Choroid plexus epithelial cell (primary cell): ENCODE measurements at regions not wholly inside any gene's neighbourhood (a gene's known extent, or its start where the extent isn't known, plus 50 kb on each side); places are given as distances from the start of the nearest gene placed in this dataset.

Experiments used
- DNase-seq: peaks from one replicate; pipeline ENCODE4 v3.0.0-alpha.2; 2010; ENCODE audit warnings: low read depth
- H3K4me3 ChIP-seq: 2 replicates; pipeline ENCODE4 v1.5.1; 2011; ENCODE audit warnings: low read depth, mild to moderate bottlenecking, control low read depth, low read length, moderate library complexity
- TF ChIP-seq, protein P1 (sequence below): conservative IDR thresholded peaks from 2 replicates; pipeline ENCODE4 v1.5.1; 2011; ENCODE audit warnings: low read depth, mild to moderate bottlenecking, control low read depth, inconsistent platforms, low read length, moderate library complexity

DNA sequence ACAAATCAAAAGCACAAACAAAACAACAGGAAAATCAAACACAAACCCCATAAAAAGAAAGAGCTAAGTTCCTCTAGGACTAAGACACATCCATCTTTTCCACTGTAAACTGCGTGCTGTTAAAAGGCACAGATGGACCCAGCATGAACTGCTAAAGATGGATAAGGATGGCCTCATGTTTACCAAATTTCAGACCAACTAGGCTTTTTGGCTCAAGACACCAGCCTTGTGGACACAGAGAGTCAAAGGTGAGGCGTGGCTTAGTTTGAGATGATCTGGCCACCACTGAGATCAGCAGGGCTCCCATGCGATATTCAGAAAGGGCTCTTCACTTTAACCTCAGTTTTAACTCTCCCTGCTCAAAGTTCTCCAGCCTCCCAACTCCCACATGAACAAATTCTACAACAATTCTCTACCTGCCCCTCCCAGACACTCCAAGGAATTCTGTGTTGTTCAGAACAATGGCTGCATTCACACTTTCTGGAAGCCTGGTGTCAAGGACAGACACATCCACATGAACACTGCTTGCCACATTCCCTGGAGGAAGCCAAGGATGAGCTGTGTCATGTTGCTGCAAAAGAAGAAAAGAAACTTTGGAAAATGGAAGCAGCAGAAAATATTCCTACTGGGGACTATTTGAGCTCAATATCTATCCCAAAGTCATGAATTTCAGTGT is 198.4 kb upstream of the LRRN1 start:
- no peak overlapping the region for H3K4me3 ChIP-seq
- no peak for DNase-seq
- TF ChIP-seq, protein P1, sequence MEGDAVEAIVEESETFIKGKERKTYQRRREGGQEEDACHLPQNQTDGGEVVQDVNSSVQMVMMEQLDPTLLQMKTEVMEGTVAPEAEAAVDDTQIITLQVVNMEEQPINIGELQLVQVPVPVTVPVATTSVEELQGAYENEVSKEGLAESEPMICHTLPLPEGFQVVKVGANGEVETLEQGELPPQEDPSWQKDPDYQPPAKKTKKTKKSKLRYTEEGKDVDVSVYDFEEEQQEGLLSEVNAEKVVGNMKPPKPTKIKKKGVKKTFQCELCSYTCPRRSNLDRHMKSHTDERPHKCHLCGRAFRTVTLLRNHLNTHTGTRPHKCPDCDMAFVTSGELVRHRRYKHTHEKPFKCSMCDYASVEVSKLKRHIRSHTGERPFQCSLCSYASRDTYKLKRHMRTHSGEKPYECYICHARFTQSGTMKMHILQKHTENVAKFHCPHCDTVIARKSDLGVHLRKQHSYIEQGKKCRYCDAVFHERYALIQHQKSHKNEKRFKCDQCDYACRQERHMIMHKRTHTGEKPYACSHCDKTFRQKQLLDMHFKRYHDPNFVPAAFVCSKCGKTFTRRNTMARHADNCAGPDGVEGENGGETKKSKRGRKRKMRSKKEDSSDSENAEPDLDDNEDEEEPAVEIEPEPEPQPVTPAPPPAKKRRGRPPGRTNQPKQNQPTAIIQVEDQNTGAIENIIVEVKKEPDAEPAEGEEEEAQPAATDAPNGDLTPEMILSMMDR: no peak

DNA sequence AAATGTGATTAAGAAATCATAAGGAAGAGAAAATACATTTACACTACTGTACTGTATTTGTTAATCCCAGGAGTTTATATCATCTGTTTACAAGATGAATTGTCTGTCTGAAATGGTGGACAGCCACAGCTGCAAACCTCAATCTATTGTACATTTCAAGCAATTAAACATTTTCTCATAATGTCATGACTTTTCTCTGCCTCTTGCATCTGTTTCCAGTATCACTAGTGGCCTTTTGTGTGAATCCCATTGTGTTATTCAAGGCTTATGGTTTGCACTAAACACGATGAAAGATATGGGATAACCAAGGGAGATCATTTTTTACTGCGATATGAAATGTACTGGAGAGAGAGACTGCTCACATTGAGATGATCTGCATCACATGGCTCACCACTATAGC is 200.2 kb upstream of the LRRN1 start:
- no peak overlapping the region for H3K4me3 ChIP-seq
- TF ChIP-seq, protein P1: no peak
- no peak for DNase-seq

DNA sequence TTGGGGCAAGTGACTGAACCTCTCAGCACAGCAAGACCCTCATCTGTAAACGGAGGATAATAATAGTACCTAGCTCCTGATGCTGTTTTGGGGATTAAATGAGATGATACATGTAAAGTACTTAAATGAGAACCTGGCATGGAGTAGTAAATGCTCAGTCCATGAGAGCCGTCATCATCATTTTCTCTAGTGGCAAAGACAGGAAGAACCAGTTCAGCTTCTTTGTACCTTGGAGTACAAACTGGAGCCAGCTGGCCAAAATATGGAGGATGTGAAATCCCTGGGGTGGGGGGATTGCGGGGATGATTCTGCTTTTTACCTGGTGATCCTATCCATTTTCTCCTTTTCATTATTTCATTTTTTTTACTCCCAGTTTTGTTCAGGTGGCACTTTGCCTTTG is 204.2 kb upstream of the LRRN1 start:
- TF ChIP-seq, protein P1: no peak
- DNase-seq: no peak
- H3K4me3 ChIP-seq: no peak overlapping the region

GRCh38 chr3:3589715-3590130 is 209.5 kb upstream of the LRRN1 start:
- no peak for DNase-seq
- no peak overlapping the region for H3K4me3 ChIP-seq
- TF ChIP-seq, protein P1: no peak

GRCh38 chr3:3587647-3587972 is 211.6 kb upstream of the LRRN1 start:
- no peak overlapping the region for H3K4me3 ChIP-seq
- no peak for DNase-seq
- TF ChIP-seq, protein P1: no peak

GRCh38 chr3:3586843-3587646 is 212.2 kb upstream of the LRRN1 start:
- TF ChIP-seq, protein P1: no peak
- no peak overlapping the region for H3K4me3 ChIP-seq
- DNase-seq: no peak

DNA sequence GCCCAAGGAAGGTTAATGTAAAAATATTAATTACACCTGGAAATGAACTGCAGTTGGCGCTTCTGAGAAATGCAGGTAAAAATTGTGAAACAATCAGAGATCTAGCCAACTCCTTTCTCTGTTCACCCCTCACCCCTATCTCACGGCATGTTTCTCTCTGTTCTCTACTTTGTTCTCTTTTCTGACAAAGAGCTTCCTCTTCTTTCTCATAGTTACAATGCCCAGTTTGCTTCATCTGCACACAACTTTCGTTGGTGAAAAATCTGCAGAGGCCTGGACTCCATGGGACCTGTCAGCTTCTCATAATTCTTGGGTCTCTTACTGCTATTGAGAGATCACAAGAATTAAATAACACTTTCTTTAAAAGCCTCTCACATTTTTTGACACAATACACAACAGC is 212.9 kb upstream of the LRRN1 start:
- no peak overlapping the region for H3K4me3 ChIP-seq
- TF ChIP-seq, protein P1: no peak
- no peak for DNase-seq
